ENCODE measurements at regions not wholly inside any gene's neighbourhood (a gene's known extent, or its start where the extent isn't known, plus 50 kb on each side); places are given as distances from the start of the nearest gene placed in this dataset.
"Not testable (repeated sequence)": the region's sequence is repeated elsewhere in the genome, so short reads cannot be mapped to it uniquely, and the experiment has no call there.

GRCh38 chr11:100409267-100409666 is 277.8 kb upstream of the ARHGAP42 start:
- not testable (repeated sequence) for DNase-seq (ENCODE audit: insufficient read length, low spot score); FAIRE-seq

- DNase-seq (ENCODE audit: insufficient read length, low spot score), result no peak
- no peak for FAIRE-seq
These were observed 267.6 kb upstream of the ARHGAP42 start for GRCh38 chr11:100419518-100419917.

- no peak for DNase-seq (ENCODE audit: insufficient read length, low spot score)
These were observed 252.1 kb upstream of the ARHGAP42 start for GRCh38 chr11:100434821-100435641.

GRCh38 chr11:100438376-100438775 is 248.7 kb upstream of the ARHGAP42 start:
- DNase-seq (ENCODE audit: insufficient read length, low spot score) (no peak), FAIRE-seq (no peak)

More at GRCh38 chr11:100434821-100435641, 252.1 kb upstream of the ARHGAP42 start:
- no peak for FAIRE-seq

GRCh38 chr11:100441086-100441485 is 246.0 kb upstream of the ARHGAP42 start:
- FAIRE-seq (no peak), DNase-seq (ENCODE audit: insufficient read length, low spot score) (no peak)

GRCh38 chr11:100442017-100442416 is 245.1 kb upstream of the ARHGAP42 start:
- no peak for FAIRE-seq
- DNase-seq (ENCODE audit: insufficient read length, low spot score), result no peak

- DNase-seq (ENCODE audit: insufficient read length, low spot score), result no peak
- no peak for FAIRE-seq
These were observed 241.8 kb upstream of the ARHGAP42 start for GRCh38 chr11:100445231-100445735.

- not testable (repeated sequence) for DNase-seq (ENCODE audit: insufficient read length, low spot score)
These were observed 235.2 kb upstream of the ARHGAP42 start for GRCh38 chr11:100451801-100452460.

GRCh38 chr11:100459811-100460210 is 227.3 kb upstream of the ARHGAP42 start:
- DNase-seq (ENCODE audit: insufficient read length, low spot score) (no peak), FAIRE-seq (no peak)

More at GRCh38 chr11:100451801-100452460, 235.2 kb upstream of the ARHGAP42 start:
- FAIRE-seq, result not testable (repeated sequence)

GRCh38 chr11:100460426-100460825 is 226.7 kb upstream of the ARHGAP42 start:
- FAIRE-seq, result no peak
- DNase-seq (ENCODE audit: insufficient read length, low spot score), result no peak

- DNase-seq (ENCODE audit: insufficient read length, low spot score), result no peak
- FAIRE-seq, result no peak
These were observed 219.1 kb upstream of the ARHGAP42 start for GRCh38 chr11:100467821-100468508.

GRCh38 chr11:100469835-100470234 is 217.3 kb upstream of the ARHGAP42 start:
- DNase-seq (ENCODE audit: insufficient read length, low spot score), result no peak
- no peak for FAIRE-seq

- DNase-seq (ENCODE audit: insufficient read length, low spot score) (no peak), FAIRE-seq (no peak)
These were observed 214.2 kb upstream of the ARHGAP42 start for GRCh38 chr11:100472727-100473389.

- FAIRE-seq, result no peak
- DNase-seq (ENCODE audit: insufficient read length, low spot score), result no peak
These were observed 213.7 kb upstream of the ARHGAP42 start for GRCh38 chr11:100473390-100473740.

GRCh38 chr11:100484948-100485347 is 202.1 kb upstream of the ARHGAP42 start:
- no peak for FAIRE-seq
- no peak for DNase-seq (ENCODE audit: insufficient read length, low spot score)

GRCh38 chr11:100498780-100499179 is 188.3 kb upstream of the ARHGAP42 start:
- FAIRE-seq, result no peak
- no peak for DNase-seq (ENCODE audit: insufficient read length, low spot score)

GRCh38 chr11:100501450-100501849 is 185.6 kb upstream of the ARHGAP42 start:
- DNase-seq (ENCODE audit: insufficient read length, low spot score), result no peak
- FAIRE-seq, result no peak

- FAIRE-seq (no peak), DNase-seq (ENCODE audit: insufficient read length, low spot score) (no peak)
These were observed 174.6 kb upstream of the ARHGAP42 start for GRCh38 chr11:100512475-100512874.

GRCh38 chr11:100515087-100515486 is 172.0 kb upstream of the ARHGAP42 start:
- DNase-seq (ENCODE audit: insufficient read length, low spot score), result no peak
- no peak for FAIRE-seq

GRCh38 chr11:100525197-100525596 is 161.9 kb upstream of the ARHGAP42 start:
- no peak for FAIRE-seq
- DNase-seq (ENCODE audit: insufficient read length, low spot score), result no peak

- FAIRE-seq, result no peak
- DNase-seq (ENCODE audit: insufficient read length, low spot score), result no peak
These were observed 161.5 kb upstream of the ARHGAP42 start for GRCh38 chr11:100525635-100526034.

All from GM19239 (cell line).